Activated naive CD4-positive, alpha-beta T cell treated with anti-CD3 and anti-CD28 coated beads, Interleukin-2, amount 50 U/mL, for 72 hours (primary cell): ENCODE measurements at regions not wholly inside any gene's neighbourhood (a gene's known extent, or its start where the extent isn't known, plus 50 kb on each side); places are given as distances from the start of the nearest gene placed in this dataset.
"Not testable (repeated sequence)": the region's sequence is repeated elsewhere in the genome, so short reads cannot be mapped to it uniquely, and the experiment has no call there.

Experiments
- ATAC-seq, 2 donors: fragments of 150-1000 bp; cut with Tn5 transposase; 2 replicates each; pipeline ENCODE4 v1.10.0; 2021; ENCODE audit warnings: mild to moderate bottlenecking in 2 of 2, moderate library complexity in 2 of 2
- DNase-seq, 2 donors: peaks; one replicate each; pipeline ENCODE4 v3.0.0; 2021 to 2022; ENCODE audit warnings: low spot score in 2 of 2
- H3K27ac Mint-ChIP-seq, 2 donors: one replicate each; pipeline ENCODE4 v1.8.0; 2022; ENCODE audit warnings: mild to moderate bottlenecking in 2 of 2, mixed read lengths in 2 of 2
- H3K36me3 Mint-ChIP-seq, 2 donors: one replicate each; pipeline ENCODE4 v1.8.0; 2022; ENCODE audit warnings: mixed read lengths in 2 of 2
- H3K9me3 Mint-ChIP-seq, 2 donors: one replicate each; pipeline ENCODE4 v1.8.0; 2022; ENCODE audit warnings: mixed read lengths in 2 of 2

DNA sequence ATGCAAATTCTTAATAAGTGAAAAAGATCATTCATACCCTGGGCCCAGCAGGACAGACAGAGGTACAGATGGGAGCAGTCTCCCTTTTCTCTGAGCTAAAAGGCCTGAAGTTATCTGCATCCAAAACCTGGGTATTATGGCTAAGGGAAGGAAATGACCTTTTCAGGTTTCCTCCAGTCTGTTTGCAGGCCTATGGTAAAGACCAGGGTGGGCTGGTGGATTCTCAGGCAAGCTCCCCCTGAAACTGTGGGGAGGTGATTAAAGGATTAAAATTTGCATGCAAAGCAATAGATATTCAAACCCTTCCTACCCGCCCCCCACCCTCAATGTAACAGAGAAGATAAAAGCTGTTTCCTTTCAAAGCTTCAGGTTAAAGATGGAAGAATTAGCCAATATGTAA lies 471.8 kb upstream of the RUNX1 start:
- Mint-ChIP-seq H3K9me3 (no peaks in the 10 kb centered on the region), H3K27ac (no peak overlapping the region), H3K36me3 (no peaks in the 10 kb centered on the region)
- DNase-seq (no peak), ATAC-seq (no peak)

DNA sequence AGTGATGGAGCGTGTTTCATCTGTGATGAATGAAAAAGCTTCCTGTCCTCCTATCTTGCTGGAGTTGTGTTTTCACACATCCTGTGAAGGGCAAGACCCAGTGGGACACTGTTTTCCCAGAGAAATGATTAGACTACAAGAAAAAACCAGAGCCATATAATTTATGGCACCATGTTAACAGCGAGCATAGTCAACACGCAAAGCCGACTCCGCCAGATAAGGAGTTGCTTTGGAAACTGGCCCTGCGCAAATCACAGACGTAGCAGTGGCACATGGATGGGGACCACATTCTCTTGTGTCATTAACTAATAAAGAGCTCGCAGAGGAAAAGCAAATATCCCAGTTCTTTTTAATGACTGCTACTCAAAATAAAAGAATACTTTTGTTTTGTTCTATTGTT lies 471.2 kb upstream of the RUNX1 start:
- no peaks in the 10 kb centered on the region for H3K36me3 Mint-ChIP-seq

DNA sequence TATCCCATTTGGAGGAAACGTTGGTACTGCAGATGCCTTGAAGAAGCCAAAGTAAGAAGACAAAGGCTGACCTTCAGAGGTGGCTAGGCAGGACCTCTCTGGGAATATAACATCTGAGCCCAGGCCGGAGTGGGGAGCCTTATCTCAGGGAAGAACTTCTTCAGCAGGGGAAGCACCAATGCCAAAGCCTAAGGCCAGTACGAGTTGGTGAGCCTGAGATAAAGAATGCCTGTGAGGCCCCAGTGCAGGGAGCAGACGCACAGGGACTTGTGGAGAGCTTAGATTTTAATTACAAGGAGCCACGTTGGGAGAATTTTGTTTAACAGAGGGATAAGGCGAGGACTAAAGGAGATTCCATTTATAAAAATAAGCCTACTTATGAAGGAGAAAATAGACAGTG lies 468.8 kb upstream of the RUNX1 start:
- ATAC-seq (no peak), DNase-seq (no peak)
- Mint-ChIP-seq H3K27ac (no peak overlapping the region), H3K36me3 (no peaks in the 10 kb centered on the region), H3K9me3 (no peaks in the 10 kb centered on the region)

More for the DNA sequence above, 471.2 kb upstream of the RUNX1 start:
- Mint-ChIP-seq H3K9me3 (no peaks in the 10 kb centered on the region), H3K27ac (no peak overlapping the region)
- no peak for DNase-seq
- ATAC-seq, result no peak

DNA sequence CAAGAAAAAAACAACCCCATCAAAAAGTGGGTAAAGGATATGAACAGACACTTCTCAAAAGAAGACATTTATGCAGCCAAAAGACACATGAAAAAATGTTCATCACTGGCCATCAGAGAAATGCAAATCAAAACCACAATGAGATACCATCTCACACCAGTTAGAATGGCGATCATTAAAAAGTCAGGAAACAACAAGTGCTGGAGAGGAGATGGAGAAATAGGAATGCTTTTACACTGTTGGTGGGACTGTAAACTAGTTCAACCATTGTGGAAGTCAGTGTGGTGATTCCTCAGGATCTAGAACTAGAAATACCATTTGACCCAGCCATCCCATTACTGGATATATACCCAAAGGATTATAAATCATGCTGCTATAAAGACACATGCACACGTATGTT lies 467.2 kb upstream of the RUNX1 start:
- not testable (repeated sequence) for H3K36me3 Mint-ChIP-seq, ATAC-seq, H3K27ac Mint-ChIP-seq, H3K9me3 Mint-ChIP-seq, DNase-seq

DNA sequence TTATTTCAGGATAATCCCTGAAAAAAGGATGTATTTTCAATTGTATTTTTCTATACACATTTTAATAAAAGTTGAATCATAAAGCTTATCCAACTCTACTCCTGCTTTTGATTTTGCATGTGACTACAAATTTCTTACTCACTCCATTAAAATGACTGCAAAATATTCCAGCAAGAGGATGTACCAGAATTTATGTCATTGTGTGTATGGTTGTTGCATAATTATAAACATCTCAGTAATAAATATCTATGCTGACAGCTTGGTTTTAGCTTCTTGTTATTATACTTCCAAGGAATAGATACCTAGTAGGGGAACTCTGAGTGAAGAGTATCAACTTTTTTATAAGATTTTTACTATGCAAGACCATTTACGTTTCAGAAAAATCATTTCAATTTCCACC lies 463.2 kb upstream of the RUNX1 start:
- DNase-seq, result no peak
- no peak for ATAC-seq
- no peak overlapping the region for H3K27ac Mint-ChIP-seq
- no peaks in the 10 kb centered on the region for H3K9me3 Mint-ChIP-seq
- no peaks in the 10 kb centered on the region for H3K36me3 Mint-ChIP-seq

DNA sequence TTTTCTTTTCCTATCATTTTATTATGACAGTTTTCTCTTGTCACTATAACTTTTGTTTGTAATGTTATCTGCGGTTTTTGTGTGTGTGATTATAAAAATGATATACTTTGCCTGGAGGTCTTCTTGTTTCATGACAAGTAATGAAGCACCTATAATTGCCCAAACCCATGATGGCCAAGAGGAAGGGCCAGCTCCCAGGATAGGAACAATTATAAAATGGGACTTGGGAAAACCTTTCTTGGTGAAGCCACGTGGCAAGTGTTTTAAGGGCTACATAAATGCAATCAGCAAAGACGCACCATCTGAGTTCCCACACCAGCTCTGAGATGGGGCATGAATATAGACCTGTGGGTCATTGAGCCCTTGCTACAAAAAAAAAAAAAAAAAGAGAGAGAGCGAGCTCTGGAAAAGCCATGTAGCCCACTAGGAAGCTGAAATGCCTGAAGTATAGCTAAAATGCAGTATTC lies 462.6 kb upstream of the RUNX1 start:
- H3K9me3 Mint-ChIP-seq, result no peaks in the 10 kb centered on the region
- ATAC-seq (no peak), DNase-seq (no peak)
- H3K27ac Mint-ChIP-seq, result no peak overlapping the region
- H3K36me3 Mint-ChIP-seq, result no peaks in the 10 kb centered on the region

DNA sequence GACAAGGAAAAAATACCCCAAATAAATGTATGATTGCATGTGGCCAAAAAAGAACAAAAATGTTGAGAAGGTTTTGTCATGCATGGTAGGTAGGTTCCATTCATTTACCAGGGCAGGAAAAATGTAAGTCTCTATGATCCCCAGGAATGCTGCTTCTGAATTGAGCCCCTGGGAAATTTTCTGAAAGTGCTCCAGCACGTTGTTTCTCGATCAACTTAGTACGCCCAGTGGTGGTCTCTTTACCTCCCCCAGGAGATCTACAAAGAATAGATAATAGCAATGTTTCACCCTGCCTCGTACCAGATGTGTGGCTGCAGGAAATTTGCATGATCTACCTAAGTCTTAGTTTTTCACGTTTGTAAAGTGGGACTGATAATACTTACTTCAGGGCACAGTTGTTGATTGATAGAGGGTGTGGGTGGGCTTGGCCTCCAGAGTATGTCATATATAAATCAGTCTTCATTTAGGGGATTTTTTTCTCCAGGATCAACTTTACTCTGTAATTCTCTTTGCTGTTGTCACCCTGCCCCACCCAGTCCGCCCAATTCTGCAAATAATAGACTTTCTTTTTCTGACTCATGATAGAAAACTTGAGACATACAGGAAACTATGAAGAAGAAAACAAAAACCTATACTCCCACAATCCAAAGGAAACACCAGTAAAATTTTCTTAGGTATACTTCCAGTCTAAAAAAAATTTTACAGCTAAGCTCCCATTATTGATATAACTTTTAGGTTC lies 462.0 kb upstream of the RUNX1 start:
- ATAC-seq (peak in 1 of 2 donors; percentile 90), DNase-seq (no peak)
- no peaks in the 10 kb centered on the region for H3K36me3 Mint-ChIP-seq
- H3K9me3 Mint-ChIP-seq, result no peaks in the 10 kb centered on the region
- no peak overlapping the region for H3K27ac Mint-ChIP-seq

DNA sequence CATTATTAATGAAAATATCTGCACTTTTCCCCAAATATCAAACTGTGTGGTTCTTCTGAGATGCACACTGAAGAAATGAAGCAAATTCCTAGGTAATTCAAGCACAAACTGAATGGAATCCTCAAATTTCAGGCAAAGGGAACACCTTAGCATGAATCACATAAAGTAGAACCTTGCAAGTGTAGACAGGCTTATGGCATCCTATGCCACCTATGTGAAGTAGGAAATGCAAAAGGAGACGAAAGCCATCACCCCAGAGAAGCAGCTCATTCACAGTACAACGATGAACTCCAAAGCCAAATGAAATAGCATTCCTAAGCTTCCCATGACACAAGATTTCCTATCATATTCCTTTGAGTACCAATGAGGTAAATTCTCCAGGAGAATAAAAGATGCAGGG lies 461.2 kb upstream of the RUNX1 start:
- DNase-seq (no peak), ATAC-seq (no peak)
- Mint-ChIP-seq H3K36me3 (no peaks in the 10 kb centered on the region), H3K9me3 (no peaks in the 10 kb centered on the region), H3K27ac (no peak overlapping the region)

DNA sequence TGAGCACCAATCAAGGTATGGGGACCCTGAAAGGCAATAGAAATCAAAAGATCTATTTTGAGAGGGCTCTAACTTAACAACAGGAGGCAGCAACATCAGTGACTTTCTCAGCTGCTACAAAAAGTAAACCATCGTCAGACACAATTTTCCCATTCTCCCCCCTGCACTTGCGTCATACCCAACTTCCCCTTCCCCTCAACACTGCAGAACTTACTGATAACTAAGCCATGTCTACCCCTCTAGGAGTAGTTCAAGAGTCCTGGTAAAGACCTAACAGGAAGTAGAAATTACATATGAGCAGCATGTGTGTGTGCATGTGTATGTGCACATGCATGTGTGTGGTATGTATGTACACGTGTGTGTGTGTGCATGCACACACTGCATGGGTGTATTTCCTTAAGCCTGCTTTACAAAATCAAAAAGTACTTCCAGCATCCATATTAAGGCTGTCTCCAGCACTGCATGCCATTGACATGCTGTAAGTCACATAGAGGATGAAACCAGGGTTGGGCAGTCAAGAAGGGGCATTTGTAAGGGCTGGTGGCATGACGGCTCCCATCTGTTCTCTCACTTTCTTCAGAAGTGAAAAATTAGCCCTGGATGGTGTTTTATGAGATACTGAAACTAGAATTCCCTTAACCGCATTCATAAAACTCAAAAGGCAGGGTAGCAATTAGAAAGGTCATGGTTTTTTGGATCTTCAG lies 460.1 kb upstream of the RUNX1 start:
- ATAC-seq, result no peak

DNA sequence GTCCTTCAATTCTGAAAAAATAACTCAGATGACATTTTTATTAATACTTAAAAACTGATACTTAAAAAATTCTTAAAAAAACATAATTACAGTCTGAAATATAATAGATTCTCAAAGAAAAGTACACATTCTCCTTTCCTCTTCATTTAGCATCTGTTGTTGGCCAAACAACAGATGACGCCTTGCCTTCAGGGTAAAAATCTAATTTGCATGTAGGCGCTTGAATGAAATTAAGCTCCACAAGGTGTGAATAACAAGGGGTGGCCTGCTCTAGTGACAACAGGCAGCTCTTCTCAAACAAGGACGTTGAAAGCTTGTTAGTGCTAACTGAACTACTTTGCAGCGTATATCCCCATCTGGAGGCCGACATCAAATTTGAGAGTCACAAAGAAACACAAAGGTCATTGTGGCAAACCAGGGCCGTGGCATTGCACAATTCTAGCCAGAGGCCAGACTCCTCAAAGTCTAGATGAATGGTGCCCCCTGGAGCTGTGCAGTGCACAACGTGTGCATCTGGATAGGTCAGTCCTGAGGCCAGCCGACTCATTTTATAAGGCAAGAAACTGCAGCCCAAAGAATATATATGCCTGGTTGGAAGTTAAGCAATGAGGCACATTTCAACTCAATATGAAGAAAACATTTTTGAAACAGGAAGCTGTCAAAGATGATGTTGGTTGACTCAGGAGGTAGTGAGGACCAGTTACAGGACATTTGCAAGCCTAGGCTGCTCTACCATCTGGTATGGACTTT lies 459.2 kb upstream of the RUNX1 start:
- ATAC-seq (peak; percentile 33 to 84), DNase-seq (no peak)
- H3K9me3 Mint-ChIP-seq, result no peaks in the 10 kb centered on the region
- no peaks in the 10 kb centered on the region for H3K36me3 Mint-ChIP-seq
- H3K27ac Mint-ChIP-seq, result no peak overlapping the region

More for the DNA sequence above, 460.1 kb upstream of the RUNX1 start:
- Mint-ChIP-seq H3K27ac (no peak overlapping the region), H3K36me3 (no peaks in the 10 kb centered on the region), H3K9me3 (no peaks in the 10 kb centered on the region)
- no peak for DNase-seq

DNA sequence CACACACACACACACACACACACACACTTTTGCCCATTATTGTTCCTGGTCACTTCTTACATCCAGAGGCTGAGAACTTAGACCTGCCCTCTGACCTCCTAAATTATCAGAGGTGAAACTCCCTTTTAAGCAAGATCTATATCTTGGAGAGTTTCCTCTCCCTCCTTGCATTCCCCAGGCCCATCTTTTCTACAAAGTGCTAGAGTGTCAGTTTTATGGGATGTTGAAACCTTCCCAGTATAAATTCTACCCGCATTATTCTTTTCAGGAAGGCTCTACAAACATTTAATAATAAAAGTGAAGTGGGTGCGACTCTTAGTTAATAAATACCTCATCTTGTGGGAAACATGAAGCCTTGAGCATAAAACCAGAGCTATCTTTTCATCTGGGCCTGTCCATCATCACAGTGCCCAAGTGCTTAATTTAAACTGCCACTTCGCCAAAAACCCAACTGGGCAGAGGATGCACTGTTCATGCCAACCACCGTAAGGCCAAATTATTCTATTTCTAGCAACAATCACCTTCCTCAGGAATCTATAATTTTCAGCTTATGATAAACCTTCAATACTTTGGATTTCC lies 458.2 kb upstream of the RUNX1 start:
- no peaks in the 10 kb centered on the region for H3K9me3 Mint-ChIP-seq
- DNase-seq, result no peak
- H3K36me3 Mint-ChIP-seq, result no peaks in the 10 kb centered on the region
- ATAC-seq, result no peak
- no peak overlapping the region for H3K27ac Mint-ChIP-seq

DNA sequence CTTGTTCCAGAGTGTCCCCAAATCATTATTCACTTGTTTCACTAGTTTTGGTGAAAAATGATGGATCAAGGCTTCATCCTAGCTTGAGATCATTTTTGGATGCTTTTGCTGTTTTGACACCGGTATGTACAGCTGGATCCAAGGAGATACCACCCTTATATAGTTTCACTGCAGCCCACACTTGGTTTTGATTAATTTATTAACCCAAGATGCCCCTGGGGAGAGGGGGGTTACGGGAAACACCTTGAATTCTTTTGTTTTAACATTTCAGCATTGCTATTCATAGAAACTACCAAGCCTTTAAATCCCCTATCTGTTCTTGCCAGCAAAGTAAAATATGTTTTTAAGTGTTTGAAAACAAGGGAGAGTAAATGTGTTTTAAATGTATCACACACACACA lies 457.7 kb upstream of the RUNX1 start:
- H3K36me3 Mint-ChIP-seq, result no peaks in the 10 kb centered on the region
- H3K9me3 Mint-ChIP-seq, result no peaks in the 10 kb centered on the region
- no peak for DNase-seq
- no peak for ATAC-seq
- H3K27ac Mint-ChIP-seq, result no peak overlapping the region

DNA sequence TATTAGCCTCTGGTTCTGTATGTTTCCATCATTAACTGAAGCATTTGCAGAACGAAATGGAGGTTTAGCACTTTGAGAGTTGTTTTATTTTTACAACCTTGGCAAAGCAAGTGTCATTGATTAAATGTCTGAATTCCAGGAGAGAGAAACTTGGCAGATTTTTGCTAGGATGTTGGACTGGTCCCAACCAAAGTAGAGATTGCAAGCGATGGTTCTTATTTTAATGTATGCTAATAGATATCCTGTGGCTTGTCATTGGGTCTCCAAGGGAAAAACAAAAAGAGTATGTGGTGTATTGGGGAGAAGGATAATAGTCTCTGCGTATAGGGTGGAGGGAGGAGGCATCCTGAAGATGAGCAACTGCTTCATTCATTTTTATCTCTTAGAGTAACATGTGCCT lies 457.2 kb upstream of the RUNX1 start:
- DNase-seq (no peak), ATAC-seq (no peak)
- H3K9me3 Mint-ChIP-seq, result no peaks in the 10 kb centered on the region
- no peak overlapping the region for H3K27ac Mint-ChIP-seq
- no peaks in the 10 kb centered on the region for H3K36me3 Mint-ChIP-seq

DNA sequence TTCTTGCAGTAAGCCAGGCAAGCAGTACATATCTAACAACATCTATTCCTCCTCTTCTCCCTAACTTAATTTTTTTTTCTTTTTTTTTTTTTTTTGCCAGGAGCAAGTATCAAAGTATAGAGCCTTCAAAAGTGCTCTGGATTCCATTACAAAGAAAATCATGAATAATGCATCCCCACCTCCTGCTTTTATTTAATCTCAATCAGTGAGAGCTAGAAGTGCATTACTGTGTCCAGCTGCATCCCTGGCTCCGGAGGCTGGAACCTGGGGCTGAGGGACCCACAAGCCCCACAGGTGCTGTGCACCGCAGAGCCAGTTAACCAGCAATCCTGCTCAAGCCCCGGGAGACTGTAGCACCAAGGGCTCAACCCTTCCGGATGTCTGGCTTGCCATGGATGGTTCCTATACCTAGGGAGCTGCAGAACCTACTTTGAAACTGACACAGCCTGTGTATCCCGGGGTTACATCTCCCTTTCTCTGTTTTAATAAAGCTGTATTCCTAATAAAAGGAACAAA lies 455.9 kb upstream of the RUNX1 start:
- peaks cover 4 to 13% of the 10 kb centered on the region in 2 donors for H3K9me3 Mint-ChIP-seq
- ATAC-seq (no peak), DNase-seq (no peak)
- peaks cover 8 to 11% of the 10 kb centered on the region in 2 donors for H3K36me3 Mint-ChIP-seq
- no peak overlapping the region for H3K27ac Mint-ChIP-seq

DNA sequence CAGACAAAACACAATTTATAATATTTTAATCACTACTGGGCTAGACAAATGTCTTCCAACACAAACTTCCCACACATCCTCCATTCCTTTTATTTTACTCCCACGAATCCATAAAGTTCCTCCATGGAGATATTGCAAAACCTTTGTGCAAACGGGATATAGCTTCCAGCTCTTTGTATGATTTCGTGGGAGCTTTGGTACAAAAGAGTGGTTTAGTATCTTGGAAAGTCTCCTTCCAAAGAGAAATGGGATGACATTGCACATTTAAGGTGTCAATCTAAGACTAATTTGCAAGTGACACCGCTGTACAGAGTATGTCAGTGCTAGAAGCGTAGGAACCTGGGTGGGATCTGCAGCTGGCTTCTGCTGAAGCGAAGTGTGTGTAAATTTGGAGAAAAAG lies 455.2 kb upstream of the RUNX1 start:
- Mint-ChIP-seq H3K9me3 (peaks cover 4 to 14% of the 10 kb centered on the region in 2 donors), H3K36me3 (peaks cover 8 to 16% of the 10 kb centered on the region in 2 donors), H3K27ac (peak overlapping the region in 1 of 2 donors; percentile 77)
- ATAC-seq (no peak), DNase-seq (no peak)

DNA sequence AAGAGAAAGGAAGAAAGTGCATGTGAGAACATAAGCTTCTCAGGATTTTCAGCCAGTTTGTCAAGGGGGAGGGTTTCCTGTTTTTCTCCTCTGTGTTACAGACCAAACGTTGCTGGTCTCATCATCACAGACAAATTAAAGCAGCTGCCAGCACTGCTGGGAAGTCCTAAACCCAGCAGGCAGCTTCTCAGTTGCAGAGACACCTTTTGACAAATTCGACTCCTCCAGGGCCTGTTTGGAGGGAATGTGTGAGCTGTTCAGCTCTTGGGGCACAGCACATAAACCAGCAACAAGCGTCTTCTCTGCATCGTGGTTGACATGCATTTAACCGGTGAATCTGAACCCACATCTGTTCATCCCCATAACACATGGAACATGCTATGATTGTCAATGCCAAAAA lies 454.6 kb upstream of the RUNX1 start:
- DNase-seq, result no peak
- Mint-ChIP-seq H3K9me3 (peaks cover 4 to 14% of the 10 kb centered on the region in 2 donors), H3K36me3 (peaks cover 8 to 16% of the 10 kb centered on the region in 2 donors), H3K27ac (peak overlapping the region; percentile 24 to 77)
- ATAC-seq, result peak; percentile 46 to 74

DNA sequence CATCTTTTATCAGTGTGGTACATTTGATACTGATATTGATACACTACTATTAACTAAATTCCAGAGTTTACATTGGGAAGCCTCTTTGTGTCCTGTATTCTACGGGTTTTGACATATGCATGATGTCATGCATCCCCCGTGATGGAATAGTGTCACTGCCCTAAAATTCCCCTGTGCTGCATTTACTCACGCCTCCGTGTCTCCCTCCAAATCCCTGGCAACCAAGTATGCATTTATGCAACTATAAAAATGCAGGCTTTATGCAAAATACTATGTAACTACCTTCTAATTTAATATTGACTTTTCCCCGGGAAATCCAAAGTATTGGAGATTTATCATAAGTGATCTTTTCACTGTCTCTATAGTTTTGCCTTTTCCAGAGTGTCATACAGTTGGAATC lies 453.7 kb upstream of the RUNX1 start:
- no peak for ATAC-seq
- no peak overlapping the region for H3K27ac Mint-ChIP-seq
- H3K9me3 Mint-ChIP-seq, result peaks cover 4 to 14% of the 10 kb centered on the region in 2 donors
- DNase-seq, result no peak
- peaks cover 8 to 16% of the 10 kb centered on the region in 2 donors for H3K36me3 Mint-ChIP-seq
